ENCODE measurements at regions not wholly inside any gene's neighbourhood (a gene's known extent, or its start where the extent isn't known, plus 50 kb on each side); places are given as distances from the start of the nearest gene placed in this dataset.

DNA sequence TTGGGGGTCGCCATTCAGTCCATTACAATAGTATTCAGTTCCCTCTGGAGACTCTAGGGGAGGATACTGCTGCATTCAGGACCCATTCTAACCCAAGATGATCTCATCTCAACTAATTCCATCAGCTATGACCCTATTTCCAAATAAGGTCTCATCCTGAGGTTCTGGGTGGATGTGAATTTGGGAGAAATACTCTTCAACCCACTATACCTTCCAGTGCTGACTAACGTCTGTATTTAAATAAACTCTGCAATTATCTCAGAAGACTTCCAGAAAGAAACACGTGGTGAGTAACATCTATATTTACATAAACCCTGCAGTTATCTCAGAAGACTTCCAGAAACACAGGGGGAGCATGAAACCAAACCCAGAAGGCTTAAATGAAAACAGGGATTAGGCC is 1300.7 kb downstream of the PCDH9 start:
- TF ChIP-seq, protein P1, sequence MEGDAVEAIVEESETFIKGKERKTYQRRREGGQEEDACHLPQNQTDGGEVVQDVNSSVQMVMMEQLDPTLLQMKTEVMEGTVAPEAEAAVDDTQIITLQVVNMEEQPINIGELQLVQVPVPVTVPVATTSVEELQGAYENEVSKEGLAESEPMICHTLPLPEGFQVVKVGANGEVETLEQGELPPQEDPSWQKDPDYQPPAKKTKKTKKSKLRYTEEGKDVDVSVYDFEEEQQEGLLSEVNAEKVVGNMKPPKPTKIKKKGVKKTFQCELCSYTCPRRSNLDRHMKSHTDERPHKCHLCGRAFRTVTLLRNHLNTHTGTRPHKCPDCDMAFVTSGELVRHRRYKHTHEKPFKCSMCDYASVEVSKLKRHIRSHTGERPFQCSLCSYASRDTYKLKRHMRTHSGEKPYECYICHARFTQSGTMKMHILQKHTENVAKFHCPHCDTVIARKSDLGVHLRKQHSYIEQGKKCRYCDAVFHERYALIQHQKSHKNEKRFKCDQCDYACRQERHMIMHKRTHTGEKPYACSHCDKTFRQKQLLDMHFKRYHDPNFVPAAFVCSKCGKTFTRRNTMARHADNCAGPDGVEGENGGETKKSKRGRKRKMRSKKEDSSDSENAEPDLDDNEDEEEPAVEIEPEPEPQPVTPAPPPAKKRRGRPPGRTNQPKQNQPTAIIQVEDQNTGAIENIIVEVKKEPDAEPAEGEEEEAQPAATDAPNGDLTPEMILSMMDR (IDR thresholded peaks at IDR 0.05 in 4 of 5, conservative IDR thresholded peaks at IDR 0.05 in 1 of 5), result no peak
- TF ChIP-seq POLR2A (IDR thresholded peaks at IDR 0.05), result no peak

Data from gastrocnemius medialis (tissue), 4 donors.